ENCODE measurements at regions not wholly inside any gene's neighbourhood (a gene's known extent, or its start where the extent isn't known, plus 50 kb on each side); places are given as distances from the start of the nearest gene placed in this dataset.
"Not testable (repeated sequence)": the region's sequence is repeated elsewhere in the genome, so short reads cannot be mapped to it uniquely, and the experiment has no call there.

DNA sequence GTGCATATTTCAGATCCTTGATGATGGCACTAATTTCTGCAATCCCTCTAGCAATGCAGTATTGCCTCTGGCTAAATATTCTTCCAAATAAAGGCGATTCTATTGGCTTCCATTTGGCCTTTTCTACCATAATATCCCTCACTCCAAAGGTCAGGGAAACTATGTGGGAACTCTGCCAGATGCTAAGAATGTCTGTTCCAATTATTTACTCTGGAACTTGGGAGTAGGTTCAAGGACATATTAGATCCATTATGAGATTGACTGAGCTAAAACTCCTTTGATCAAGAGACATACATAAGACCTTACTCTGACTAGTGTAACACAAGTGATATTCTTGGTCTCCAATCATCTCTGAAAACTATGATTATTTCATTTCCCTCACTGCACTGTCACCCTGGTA lies 674.5 kb upstream of the NECTIN3 start:
- intact Hi-C loops (cut with micrococcal nuclease): no loop called here
- DNase-seq (no peak), ATAC-seq (no peak)

DNA sequence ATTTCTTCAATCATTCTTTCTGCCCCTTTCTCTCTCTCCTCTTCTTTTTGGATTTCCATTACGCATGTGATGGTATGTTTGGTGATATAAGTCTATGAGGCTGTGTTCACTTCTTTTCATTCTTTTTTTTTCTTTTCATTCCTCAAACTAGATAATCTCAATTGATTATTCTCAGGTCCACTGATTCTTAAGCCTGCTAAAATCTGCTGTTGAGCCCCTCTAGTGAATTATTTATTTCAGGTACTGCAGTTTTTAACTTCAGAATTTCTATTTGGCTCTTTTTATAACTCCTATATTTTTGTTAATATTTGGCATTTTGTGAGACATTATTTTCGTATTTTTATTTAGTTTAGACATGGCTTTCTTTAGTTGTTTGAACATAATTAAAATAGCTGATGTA lies 671.3 kb upstream of the NECTIN3 start:
- intact Hi-C loops (cut with micrococcal nuclease): no loop called here
- DNase-seq: no peak
- ATAC-seq: no peak

DNA sequence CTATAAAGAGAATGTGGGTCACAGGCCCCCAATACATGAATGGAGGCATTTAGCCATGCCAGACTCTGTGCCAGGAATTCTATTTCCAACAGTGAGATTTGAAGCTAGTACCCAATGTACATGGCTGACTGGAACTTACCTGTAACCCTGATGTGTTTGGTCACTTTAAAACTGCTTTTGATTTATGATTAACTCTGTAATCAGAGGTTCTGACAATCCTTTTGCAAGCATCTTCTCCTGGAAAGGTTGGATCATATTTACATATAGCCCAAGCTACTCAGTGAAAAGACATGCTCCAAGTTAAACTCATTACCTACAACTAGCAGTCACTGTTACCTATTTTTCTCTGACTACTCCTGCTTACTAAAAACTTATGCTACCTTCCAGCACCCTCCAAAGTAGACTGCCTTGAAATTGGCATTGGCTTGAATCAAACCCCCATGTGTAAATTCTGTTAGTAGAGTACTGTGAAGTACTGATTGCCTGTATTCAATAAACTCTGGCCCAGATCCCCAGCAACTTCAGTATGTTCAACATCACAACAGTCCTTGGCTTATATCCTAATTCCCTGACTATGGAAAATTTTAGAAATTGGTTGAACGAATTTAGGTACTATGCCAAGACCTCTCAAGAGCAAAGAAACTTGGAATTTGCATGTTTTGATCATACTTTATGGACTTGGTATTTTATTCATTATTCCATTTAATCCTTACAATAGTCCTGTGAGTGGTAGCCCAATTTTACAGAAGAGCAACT lies 665.6 kb upstream of the NECTIN3 start:
- intact Hi-C loops (cut with micrococcal nuclease): no loop called here
- DNase-seq (no peak), ATAC-seq (no peak)

DNA sequence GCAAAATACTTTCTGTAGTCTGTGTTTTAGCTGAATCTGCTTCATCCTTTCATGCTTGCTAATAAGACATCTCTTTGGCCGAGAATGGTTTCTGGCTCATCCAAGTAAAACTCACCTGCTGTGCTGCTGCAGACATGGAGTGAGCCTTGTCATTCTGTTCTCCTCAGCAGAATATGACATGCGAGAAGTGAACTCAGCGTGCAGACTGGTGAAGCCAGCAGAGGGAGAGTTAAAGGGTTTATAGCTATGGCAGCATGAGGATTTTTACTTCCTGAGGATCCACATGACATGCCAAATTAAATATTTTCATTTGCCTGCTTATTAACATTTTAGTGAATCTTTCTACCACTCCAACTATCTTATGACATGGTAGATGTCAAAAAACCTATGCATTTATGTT lies 658.4 kb upstream of the NECTIN3 start:
- DNase-seq: no peak
- no peak for ATAC-seq
- intact Hi-C loops (cut with micrococcal nuclease): no loop called here

DNA sequence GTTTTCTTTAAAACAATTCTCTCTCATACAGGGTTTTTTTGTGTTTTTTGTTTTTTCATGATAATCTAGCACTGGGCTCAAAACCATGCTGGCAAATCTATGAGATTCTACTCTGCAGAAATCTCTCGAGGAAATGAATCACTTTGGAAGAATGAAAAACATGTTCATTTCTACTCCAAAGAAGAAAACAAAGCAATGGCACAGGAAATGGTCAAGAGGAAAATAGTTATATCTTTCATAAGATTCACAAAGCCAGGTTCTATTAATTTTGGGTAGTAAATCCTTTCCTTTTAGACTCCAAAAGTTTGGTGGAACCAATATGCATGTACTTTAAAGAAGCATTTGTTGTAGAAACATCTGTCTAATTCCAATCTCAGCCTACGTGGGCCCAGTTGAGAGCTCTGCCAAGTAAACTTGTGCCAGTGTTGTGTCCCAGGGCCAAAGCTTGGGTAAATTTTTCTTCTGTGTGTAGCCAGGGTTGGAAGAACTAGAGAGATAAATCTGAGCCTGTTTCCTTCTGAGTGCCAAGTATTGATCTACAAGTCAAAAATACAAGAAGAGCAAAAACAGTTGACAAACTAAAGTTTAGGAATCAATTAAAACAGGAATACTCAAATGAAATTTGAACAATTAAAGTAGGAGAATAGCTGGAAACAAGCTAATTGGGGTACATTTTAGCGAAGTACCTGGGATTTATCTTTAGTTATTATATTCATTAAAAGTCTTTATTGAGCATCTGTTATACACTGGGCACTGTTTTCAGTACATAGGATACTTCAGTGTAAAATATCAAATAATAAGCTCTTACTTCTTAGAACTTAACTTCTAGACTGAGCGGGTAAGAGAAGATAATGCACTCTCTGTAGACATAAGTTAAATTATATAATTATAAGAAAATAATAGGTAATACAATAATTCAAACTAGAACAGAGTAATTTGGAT lies 657.5 kb upstream of the NECTIN3 start:
- peak; percentile 68 for ATAC-seq
- DNase-seq: no peak
- intact Hi-C loops (cut with micrococcal nuclease): no loop called here

DNA sequence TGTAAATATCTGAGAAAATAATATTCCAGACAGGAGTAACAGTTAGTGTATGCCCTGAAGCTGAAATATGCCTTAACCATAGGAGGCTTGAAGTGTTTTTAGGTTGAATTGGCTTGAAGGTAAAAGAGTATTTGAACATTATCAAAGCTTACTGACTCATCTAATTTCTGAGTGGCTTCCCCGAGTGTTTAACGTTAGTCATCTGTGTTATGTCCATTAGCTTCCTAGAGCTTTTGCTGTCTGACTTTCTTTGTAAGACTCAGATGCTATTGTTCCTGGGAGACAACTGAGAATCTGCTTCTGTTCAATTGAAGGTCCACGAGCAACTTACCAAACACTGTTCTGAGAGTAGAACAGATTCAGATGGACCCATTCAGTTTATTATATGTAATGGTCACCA lies 656.8 kb upstream of the NECTIN3 start:
- DNase-seq (no peak), ATAC-seq (no peak)
- intact Hi-C loops (cut with micrococcal nuclease): no loop called here

DNA sequence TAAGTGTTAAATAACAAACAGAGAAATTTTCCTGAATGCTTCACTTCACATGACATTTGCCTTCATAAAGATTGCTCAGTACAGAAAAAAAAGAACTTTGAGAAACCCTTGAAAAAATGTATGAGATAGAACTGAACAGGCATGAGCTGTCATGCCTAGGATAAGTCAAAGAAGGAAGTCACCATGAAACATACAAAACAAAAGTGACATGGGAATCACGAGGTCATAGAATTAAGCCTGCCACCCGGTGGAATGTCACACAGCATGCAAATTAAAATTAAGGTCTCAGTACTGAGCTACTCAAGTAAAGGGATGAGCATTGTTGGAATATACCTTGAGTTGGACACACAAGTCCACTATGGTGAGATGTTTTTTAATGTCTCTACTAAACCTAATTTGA lies 652.5 kb upstream of the NECTIN3 start:
- intact Hi-C loops (cut with micrococcal nuclease): no loop called here
- ATAC-seq (no peak), DNase-seq (no peak)

DNA sequence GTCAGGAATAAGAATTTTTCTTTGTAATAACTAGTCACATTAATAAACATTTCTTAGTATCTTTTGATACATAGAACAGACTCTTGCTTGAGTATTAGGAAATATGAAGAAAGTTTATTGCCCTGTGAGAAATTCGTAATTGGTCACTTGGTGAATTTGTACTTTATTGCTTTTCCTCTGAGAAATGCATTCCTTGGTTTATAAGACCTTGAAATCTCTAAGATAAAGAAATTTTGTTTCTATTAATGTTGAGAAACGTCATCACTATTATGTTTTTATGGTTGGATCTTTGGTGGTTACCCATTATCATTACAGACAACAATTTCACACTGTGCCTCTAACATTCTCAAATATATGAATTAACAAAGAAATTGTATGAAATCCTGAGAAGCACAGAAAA lies 652.0 kb upstream of the NECTIN3 start:
- ATAC-seq (no peak), DNase-seq (no peak)
- intact Hi-C loops (cut with micrococcal nuclease): no loop called here

DNA sequence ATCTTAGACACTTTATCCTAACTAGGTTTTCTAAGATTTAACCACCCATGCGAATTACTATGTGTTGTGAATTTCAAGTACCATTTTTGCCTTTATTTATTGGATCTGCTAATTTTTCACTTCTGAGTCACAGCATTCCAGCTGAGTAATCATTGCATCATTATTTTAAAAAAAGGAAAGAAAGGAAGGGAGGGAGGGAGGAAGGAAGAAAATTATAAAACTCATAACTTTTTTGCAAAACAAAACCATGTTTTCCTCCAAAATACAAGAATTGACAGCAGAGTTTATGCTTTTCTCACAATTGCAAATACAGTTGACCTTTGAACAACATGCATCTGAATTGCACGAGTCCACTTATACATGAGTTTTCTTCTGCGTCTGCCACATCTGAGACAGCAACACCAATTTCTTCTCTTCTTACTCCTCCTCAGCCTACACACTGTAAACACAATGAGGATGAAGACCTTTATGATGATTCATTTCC lies 651.4 kb upstream of the NECTIN3 start:
- DNase-seq (no peak), ATAC-seq (no peak)
- intact Hi-C loops (cut with micrococcal nuclease): no loop called here

DNA sequence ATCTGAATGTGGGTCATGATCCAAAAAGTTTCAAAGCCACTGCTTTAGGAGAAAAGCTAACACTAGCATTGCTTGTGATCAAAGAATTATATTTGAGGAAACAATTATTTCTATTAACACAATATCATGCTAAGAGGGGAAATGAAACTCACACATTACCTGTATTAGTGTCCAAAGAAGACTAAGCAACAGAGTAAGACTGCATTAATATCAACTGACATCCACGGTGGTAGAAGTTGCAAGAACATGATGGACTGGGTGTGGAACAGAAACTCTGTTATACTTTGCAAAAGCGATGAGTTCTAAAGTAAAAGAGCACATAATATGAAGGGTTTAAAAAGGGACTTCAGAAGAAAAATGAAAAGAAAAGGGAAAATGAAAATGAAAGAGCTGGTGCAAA lies 648.3 kb upstream of the NECTIN3 start:
- intact Hi-C loops (cut with micrococcal nuclease): no loop called here
- ATAC-seq: no peak
- DNase-seq: no peak

DNA sequence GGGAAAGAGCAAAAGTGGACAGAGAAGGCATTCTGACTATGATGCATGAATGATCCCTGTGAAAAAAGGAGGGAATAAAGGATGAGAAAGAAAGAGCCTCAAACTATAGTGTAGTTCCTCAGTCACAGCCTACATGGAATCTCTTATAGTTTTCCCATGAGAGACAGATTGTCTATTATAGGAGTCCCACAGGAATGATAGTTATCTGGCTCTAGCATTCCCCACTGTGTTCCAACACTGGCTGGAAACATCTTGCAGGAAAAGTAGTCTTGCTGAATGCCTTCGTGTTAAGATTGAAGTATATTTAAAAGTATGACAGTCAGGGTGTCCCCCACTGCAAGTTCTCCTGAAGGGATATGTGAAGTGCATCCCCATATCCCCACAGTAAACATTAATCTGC lies 641.5 kb upstream of the NECTIN3 start:
- ATAC-seq: no peak

DNA sequence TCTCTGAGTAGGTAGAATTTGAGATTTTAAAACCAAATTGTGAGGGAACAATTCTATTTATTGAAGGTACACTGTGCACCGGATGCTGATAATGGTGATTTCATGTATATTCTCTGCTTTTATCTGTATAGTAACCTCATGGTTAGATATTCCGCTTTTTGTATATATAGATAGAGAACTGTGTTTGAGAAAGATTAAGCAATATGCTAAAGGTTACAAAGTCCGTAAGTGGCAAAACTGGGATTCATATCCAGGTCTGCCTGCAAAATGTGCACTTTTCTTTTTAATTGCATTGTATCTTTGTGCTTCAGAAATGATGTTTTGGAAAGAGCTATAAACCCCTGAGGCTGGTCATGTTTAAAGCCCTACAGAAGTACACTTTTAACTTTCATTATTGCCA lies 635.4 kb upstream of the NECTIN3 start:
- ATAC-seq: no peak
- DNase-seq: no peak
- intact Hi-C loops (cut with micrococcal nuclease): no loop called here

More for the DNA sequence above, 641.5 kb upstream of the NECTIN3 start:
- no peak for DNase-seq
- intact Hi-C loops (cut with micrococcal nuclease): no loop called here

DNA sequence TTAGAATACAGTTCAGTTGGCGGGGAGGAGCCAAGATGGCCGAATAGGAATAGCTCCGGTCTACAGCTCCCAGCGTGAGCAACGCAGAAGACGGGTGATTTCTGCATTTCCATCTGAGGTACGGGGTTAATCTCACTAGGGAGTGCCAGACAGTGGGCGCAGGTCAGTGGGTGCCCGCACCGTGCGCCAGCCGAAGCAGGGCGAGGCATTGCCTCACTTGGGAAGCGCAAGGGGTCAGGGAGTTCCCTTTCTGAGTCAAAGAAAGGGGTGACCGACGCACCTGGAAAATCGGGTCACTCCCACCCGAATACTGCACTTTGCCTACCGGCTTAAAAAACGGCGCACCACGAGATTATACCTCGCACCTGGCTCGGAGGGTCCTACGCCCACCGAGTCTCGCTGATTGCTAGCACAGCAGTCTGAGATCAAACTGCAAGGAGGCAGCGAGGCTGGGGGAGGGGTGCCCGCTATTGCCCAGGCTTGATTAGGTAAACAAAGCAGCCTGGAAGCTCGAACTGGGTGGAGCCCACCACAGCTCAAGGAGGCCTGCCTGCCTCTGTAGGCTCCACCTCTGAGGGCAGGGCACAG lies 631.5 kb upstream of the NECTIN3 start:
- ATAC-seq; intact Hi-C loops (cut with micrococcal nuclease); DNase-seq: not testable (repeated sequence)

DNA sequence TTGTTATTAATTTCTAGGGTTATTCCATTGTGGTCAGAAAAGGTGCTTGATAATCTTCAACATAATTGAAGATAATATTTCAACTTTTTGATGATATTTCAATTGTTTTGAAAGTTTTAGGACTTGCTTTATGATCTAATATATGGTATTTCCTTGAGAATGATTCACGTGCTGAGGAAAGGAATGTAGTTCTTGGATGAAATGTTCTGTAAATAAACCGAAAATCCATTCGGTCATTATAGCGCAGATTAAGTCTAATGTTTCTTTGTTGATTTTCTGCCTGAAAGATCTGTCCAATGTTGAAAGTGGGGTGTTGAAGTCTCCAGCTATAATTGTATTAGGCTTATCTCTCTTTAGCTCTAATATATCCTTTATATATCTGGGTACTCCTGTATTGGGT lies 617.5 kb upstream of the NECTIN3 start:
- ATAC-seq (no peak), DNase-seq (no peak)
- intact Hi-C loops (cut with micrococcal nuclease): no loop called here

DNA sequence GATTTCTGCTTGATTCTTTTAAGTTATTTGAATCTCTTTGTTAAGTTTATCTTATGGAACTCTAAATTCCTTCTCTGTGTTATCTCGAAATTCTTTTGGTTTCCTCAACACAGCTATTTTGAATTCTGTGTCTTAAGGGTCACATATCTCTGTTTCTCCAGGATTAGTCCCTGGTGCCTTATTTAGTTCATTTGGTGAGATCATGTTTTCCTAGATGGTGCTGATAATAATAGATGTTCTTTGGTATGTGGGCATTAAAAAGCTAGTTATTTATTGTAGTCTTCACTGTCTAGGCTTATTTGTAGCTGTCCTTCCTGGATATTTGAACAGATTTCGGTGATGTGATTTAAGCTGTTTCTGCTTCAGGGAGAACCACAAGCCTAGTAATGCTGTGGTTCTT lies 615.6 kb upstream of the NECTIN3 start:
- DNase-seq (no peak), ATAC-seq (no peak)
- intact Hi-C loops (cut with micrococcal nuclease): no loop called here

DNA sequence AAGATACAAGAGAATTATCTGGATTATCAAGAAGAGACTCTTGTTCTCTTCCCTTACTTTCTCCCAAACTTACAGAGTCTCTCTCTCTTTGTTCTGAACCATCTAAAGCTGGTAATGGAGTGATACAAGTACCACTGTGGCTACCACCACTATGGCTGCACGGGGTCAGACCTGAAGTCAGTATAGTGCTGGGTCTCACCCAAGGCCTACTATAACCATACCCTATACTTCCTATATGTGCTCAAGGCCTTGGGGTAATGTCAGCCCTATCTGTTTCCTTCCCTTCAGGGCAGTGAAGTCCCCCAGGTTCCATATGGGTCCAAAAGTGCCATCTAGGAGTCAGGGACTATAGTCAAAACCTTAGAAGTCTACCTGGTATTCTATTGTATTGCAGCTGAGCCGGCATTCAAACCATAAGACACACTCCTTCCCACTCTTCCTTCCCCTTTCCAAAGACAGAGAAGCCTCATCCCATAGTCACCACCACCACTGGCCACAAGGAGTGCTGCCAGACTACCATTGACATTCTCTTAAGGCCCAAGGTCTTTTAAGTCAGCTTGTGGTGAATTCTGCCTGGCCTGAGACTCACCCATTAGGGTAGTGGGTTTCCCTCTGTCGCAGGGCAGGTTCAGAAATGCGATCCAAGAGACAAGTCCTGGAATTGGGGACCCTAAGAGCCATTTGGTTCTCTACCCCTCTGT lies 615.0 kb upstream of the NECTIN3 start:
- no peak for DNase-seq
- intact Hi-C loops (cut with micrococcal nuclease): no loop called here
- ATAC-seq: no peak

DNA sequence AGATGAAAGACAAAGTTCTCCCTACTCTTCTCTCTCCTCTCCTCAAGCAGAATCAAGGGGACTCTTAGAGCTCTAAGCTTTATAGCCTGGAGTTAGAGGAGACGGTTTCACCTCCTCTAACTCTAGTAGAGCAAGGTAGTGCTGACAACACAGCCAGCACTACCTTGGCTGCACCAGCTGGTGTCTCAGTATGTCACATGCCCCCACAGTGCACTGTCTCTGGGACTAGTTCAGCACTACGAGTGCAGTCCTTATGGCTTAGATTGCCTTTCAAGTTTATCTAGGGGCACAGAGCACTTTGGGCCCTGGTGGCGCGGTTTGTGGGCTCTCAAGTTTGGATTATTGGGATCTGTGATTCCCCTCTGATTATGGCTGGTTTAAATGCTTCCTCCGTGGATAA lies 614.1 kb upstream of the NECTIN3 start:
- DNase-seq (no peak), ATAC-seq (no peak)
- intact Hi-C loops (cut with micrococcal nuclease): no loop called here

DNA sequence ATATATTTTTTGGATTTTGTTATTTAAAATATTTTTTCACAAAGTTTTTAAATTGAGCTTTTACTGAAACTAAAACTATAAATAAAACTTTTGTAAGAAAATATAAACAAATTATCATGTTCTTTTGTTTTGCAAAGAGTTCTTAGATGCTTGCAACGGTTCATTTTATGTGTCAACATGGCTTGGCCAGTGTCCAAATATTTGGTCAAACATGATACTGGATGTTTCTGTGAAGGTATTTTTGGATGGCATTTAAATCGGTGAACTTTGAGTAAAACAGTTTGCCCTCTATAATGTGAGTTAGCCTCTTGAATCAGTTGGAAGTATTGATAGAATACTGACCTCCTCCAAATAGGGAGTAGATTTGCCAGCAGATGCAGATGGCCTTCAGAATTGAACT lies 612.6 kb upstream of the NECTIN3 start:
- DNase-seq (no peak), ATAC-seq (no peak)
- intact Hi-C loops (cut with micrococcal nuclease): no loop called here

DNA sequence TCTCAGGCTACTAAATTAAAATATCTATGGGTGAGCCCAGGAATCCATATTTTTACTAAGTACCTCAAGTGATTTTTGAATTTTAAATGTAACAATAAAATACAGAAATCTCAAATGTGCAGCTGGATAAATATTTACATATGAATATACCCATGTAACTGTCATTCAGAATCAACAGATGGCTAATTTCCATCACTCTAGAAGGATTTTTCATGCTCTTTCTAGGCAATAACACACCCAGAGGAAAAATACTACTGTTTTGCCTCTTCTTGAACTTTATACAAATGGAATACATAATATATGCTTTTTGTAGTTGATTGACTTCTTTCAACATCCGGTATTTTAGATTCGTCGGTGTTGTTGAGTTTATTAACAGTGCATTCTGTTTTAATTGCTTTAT lies 601.3 kb upstream of the NECTIN3 start:
- DNase-seq (no peak), ATAC-seq (no peak)
- intact Hi-C loops (cut with micrococcal nuclease): no loop called here

DNA sequence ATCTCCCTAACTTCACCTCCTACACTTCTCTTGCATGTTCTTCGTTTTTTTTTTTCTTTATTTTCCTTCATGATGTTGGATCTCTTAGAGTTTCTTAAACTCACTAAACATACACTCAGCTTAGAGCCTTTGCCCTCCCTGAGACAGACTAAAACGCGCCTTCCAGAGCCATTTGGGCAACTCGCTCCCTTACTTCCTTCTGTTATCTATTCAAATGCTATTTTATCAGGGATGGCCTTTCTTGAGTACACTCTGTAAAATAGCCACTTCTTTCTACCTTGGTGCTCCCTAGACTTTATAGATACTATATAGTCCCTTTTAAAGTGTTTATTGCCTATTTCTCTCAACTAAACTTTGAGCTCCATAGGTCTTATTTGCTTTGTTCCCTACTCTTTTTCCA lies 598.2 kb upstream of the NECTIN3 start:
- intact Hi-C loops (cut with micrococcal nuclease): no loop called here
- ATAC-seq: no peak

More for the DNA sequence above, 598.2 kb upstream of the NECTIN3 start:
- no peak for DNase-seq

All from left ventricle myocardium superior (tissue), 1 donor.